ENCODE measurements at regions not wholly inside any gene's neighbourhood (a gene's known extent, or its start where the extent isn't known, plus 50 kb on each side); places are given as distances from the start of the nearest gene placed in this dataset.

DNA sequence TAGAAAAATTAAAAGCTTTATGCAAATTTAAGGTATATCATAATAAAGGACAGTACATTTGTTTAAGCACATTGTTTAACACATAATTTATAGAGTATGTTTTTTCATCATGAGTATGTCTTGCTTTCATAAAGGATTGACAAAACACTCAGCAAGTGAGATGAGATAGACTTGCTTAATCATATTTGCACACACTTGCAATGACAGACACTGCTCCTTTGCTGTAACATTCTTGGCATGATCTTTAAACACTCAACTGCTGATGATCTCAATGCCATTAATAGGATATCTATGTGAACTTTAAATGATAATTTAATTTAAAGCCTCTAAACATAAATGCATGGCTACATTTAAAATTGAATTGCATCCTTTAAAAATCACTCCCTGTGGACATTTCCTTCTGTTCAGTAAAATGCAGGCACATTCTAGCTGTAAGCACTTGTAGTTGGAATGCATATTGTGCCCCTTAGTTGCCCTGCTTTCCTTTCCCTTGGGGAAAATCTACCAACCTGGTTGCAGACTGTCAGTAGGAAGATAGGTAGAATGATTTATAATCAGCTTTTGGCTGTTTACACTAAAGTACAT lies 979.0 kb downstream of the TMTC2 start:
- TF ChIP-seq FOXA1 (IDR thresholded peaks at IDR 0.05) (no peak), TAF1 (conservative IDR thresholded peaks at IDR 0.05) (no peak), EGR1 (IDR thresholded peaks at IDR 0.05; ENCODE audit: low read depth in 2 of 2) (no peak), SP1 (IDR thresholded peaks at IDR 0.05) (no peak), RAD21 (IDR thresholded peaks at IDR 0.05) (no peak), NR2F2 (IDR thresholded peaks at IDR 0.05) (no peak), YY1 (IDR thresholded peaks at IDR 0.05) (no peak), GABPA (IDR thresholded peaks at IDR 0.05 in 1 of 2, conservative IDR thresholded peaks at IDR 0.05 in 1 of 2) (no peak)
- TF ChIP-seq, protein P1, sequence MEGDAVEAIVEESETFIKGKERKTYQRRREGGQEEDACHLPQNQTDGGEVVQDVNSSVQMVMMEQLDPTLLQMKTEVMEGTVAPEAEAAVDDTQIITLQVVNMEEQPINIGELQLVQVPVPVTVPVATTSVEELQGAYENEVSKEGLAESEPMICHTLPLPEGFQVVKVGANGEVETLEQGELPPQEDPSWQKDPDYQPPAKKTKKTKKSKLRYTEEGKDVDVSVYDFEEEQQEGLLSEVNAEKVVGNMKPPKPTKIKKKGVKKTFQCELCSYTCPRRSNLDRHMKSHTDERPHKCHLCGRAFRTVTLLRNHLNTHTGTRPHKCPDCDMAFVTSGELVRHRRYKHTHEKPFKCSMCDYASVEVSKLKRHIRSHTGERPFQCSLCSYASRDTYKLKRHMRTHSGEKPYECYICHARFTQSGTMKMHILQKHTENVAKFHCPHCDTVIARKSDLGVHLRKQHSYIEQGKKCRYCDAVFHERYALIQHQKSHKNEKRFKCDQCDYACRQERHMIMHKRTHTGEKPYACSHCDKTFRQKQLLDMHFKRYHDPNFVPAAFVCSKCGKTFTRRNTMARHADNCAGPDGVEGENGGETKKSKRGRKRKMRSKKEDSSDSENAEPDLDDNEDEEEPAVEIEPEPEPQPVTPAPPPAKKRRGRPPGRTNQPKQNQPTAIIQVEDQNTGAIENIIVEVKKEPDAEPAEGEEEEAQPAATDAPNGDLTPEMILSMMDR (IDR thresholded peaks at IDR 0.05; ENCODE audit: low read depth, low read length, missing input control) = no peak
- TF ChIP-seq, protein P2, sequence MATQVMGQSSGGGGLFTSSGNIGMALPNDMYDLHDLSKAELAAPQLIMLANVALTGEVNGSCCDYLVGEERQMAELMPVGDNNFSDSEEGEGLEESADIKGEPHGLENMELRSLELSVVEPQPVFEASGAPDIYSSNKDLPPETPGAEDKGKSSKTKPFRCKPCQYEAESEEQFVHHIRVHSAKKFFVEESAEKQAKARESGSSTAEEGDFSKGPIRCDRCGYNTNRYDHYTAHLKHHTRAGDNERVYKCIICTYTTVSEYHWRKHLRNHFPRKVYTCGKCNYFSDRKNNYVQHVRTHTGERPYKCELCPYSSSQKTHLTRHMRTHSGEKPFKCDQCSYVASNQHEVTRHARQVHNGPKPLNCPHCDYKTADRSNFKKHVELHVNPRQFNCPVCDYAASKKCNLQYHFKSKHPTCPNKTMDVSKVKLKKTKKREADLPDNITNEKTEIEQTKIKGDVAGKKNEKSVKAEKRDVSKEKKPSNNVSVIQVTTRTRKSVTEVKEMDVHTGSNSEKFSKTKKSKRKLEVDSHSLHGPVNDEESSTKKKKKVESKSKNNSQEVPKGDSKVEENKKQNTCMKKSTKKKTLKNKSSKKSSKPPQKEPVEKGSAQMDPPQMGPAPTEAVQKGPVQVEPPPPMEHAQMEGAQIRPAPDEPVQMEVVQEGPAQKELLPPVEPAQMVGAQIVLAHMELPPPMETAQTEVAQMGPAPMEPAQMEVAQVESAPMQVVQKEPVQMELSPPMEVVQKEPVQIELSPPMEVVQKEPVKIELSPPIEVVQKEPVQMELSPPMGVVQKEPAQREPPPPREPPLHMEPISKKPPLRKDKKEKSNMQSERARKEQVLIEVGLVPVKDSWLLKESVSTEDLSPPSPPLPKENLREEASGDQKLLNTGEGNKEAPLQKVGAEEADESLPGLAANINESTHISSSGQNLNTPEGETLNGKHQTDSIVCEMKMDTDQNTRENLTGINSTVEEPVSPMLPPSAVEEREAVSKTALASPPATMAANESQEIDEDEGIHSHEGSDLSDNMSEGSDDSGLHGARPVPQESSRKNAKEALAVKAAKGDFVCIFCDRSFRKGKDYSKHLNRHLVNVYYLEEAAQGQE (IDR thresholded peaks at IDR 0.05) = no peak
- TF ChIP-seq, protein P3, sequence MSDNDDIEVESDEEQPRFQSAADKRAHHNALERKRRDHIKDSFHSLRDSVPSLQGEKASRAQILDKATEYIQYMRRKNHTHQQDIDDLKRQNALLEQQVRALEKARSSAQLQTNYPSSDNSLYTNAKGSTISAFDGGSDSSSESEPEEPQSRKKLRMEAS (IDR thresholded peaks at IDR 0.05) = no peak
- TF ChIP-seq, protein P4, sequence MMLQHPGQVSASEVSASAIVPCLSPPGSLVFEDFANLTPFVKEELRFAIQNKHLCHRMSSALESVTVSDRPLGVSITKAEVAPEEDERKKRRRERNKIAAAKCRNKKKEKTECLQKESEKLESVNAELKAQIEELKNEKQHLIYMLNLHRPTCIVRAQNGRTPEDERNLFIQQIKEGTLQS (IDR thresholded peaks at IDR 0.05) = no peak
